HepG2 (cell line): ENCODE measurements at regions not wholly inside any gene's neighbourhood (a gene's known extent, or its start where the extent isn't known, plus 50 kb on each side); places are given as distances from the start of the nearest gene placed in this dataset.
A peak's percentile ranks its signal among the peaks of the same experiment; 100 is the strongest.

Experiments
- CSRNP2 ChIP-seq: sonication (generic); formaldehyde crosslinking; conservative IDR thresholded peaks from 2 replicates; pipeline ENCODE4 v1.8.0; 2022; ENCODE audit warnings: low read depth, missing genetic modification reagents
- DNMT3B ChIP-seq: conservative IDR thresholded peaks from 2 replicates; pipeline ENCODE4 v1.6.1; 2016; ENCODE audit warnings: missing biosample characterization, control low read depth
- FOXJ3 ChIP-seq: sonication (generic); formaldehyde crosslinking; IDR thresholded peaks from 2 replicates; pipeline ENCODE4 v1.4.0; 2020; ENCODE audit warnings: missing genetic modification reagents, mild to moderate bottlenecking, borderline replicate concordance
- FOXP1 ChIP-seq, 2 experiments: fragments of 450-650 bp in 1 of 2; IDR thresholded peaks; 2 replicates each; pipeline ENCODE4 v1.6.1; 2017 to 2018; ENCODE audit warnings: antibody characterized with exemption in 1 of 2
- NR2F6 ChIP-seq, 2 experiments: IDR thresholded peaks; 2 replicates each; pipeline ENCODE4 v1.6.1; 2016; ENCODE audit warnings: antibody characterized with exemption in 1 of 2, mild to moderate bottlenecking in 1 of 2
- POGZ ChIP-seq: sonication (generic); formaldehyde crosslinking; IDR thresholded peaks from 2 replicates; pipeline ENCODE4 v1.4.0; 2020; ENCODE audit warnings: mild to moderate bottlenecking, missing genetic modification reagents
- RBM22 ChIP-seq: fragments of 200-400 bp; formaldehyde crosslinking; optimal IDR thresholded peaks from 2 replicates; pipeline ENCODE3; 2017; ENCODE audit warnings: mild to moderate bottlenecking, low read length, moderate library complexity
- SALL1 ChIP-seq: sonication (generic); formaldehyde crosslinking; IDR thresholded peaks from 2 replicates; pipeline ENCODE4 v1.8.0; 2022; ENCODE audit warnings: mild to moderate bottlenecking, missing genetic modification reagents
- SP5 ChIP-seq: IDR thresholded peaks from 2 replicates; pipeline ENCODE4 v1.6.1; 2016; ENCODE audit warnings: low read depth, borderline replicate concordance
- TBX2 ChIP-seq: sonication (generic); formaldehyde crosslinking; IDR thresholded peaks from 2 replicates; pipeline ENCODE4 v1.5.0; 2020; ENCODE audit warnings: missing genetic modification reagents, mild to moderate bottlenecking, borderline replicate concordance
- TRIM24 ChIP-seq: sonication (generic); formaldehyde crosslinking; IDR thresholded peaks from 2 replicates; pipeline ENCODE4 v1.8.0; 2022; ENCODE audit warnings: mild to moderate bottlenecking, missing genetic modification reagents
- ZNF253 ChIP-seq: sonication (generic); formaldehyde crosslinking; IDR thresholded peaks from 2 replicates; pipeline ENCODE4 v1.8.0; 2022; ENCODE audit warnings: mild to moderate bottlenecking, missing genetic modification reagents, borderline replicate concordance
- ZNF577 ChIP-seq: sonication (generic); formaldehyde crosslinking; IDR thresholded peaks from 2 replicates; pipeline ENCODE4 v1.4.0; 2020; ENCODE audit warnings: mild to moderate bottlenecking, low read depth, missing genetic modification reagents, borderline replicate concordance
- ZNF749 ChIP-seq: sonication (generic); formaldehyde crosslinking; IDR thresholded peaks from 2 replicates; pipeline ENCODE4 v1.8.0; 2022; ENCODE audit warnings: mild to moderate bottlenecking, missing genetic modification reagents, moderate library complexity, borderline replicate concordance
- ZNF784 ChIP-seq: sonication (generic); formaldehyde crosslinking; IDR thresholded peaks from 2 replicates; pipeline ENCODE4 v1.5.1; 2020; ENCODE audit warnings: missing genetic modification reagents, mild to moderate bottlenecking, borderline replicate concordance
- ZSCAN25 ChIP-seq: sonication (generic); formaldehyde crosslinking; IDR thresholded peaks from 2 replicates; pipeline ENCODE4 v1.8.0; 2022; ENCODE audit warnings: mild to moderate bottlenecking, missing genetic modification reagents
- ZZZ3 ChIP-seq: sonication (generic); formaldehyde crosslinking; IDR thresholded peaks from 2 replicates; pipeline ENCODE4 v1.4.0; 2020; ENCODE audit warnings: missing genetic modification reagents, mild to moderate bottlenecking, borderline replicate concordance
- TF ChIP-seq, protein P1 (sequence below): IDR thresholded peaks from 2 replicates; pipeline ENCODE4 v1.6.1; 2016; ENCODE audit warnings: control low read depth
- TF ChIP-seq, protein P2 (sequence below): sonication (generic); formaldehyde crosslinking; conservative IDR thresholded peaks from 2 replicates; pipeline ENCODE4 v1.4.0; 2020; ENCODE audit warnings: missing genetic modification reagents
- TF ChIP-seq, protein P3 (sequence below): sonication (generic); formaldehyde crosslinking; conservative IDR thresholded peaks from 2 replicates; pipeline ENCODE4 v1.4.0; 2020; ENCODE audit warnings: mild to moderate bottlenecking, missing genetic modification reagents, moderate library complexity

DNA sequence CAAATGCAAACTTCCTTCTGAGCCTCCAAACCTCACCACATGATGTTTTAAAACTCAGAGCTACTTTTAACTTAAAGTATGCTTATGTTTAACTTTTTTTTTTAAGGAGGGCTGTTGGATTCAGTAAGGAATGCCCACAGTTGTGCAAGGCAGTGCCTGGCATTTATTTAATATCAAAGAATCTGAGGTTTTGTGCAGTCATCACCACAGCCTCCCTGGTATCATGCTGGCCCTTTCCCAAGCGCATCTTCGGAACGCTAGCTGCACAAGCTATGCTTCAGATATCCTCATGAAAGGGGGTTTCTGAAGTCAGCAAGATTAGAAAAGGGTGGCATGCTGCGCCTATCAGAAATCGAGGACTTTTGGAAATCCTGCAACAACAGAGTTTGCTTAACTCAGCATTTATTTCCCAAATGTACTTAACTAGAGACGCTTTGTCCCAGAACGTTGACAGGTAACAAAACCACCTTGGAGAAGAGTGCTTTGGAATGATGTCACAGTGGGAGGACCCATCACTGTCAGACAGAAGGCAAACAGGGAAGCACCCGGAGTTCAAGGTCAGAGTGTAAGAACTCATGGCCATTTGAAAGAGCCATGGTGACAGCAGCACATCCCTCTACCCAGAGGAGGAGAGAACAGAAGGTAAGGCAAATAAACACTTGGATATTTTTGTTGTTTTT, 120.2 kb upstream of the IGF1R start (continued):
- TF ChIP-seq TBX2 (CRISPR knock-in tag), result no peak
- no peak for TF ChIP-seq TRIM24 (CRISPR knock-in tag)
- no peak for TF ChIP-seq CSRNP2 (CRISPR knock-in tag)
- no peak for TF ChIP-seq POGZ (CRISPR knock-in tag)
- TF ChIP-seq, protein P1, sequence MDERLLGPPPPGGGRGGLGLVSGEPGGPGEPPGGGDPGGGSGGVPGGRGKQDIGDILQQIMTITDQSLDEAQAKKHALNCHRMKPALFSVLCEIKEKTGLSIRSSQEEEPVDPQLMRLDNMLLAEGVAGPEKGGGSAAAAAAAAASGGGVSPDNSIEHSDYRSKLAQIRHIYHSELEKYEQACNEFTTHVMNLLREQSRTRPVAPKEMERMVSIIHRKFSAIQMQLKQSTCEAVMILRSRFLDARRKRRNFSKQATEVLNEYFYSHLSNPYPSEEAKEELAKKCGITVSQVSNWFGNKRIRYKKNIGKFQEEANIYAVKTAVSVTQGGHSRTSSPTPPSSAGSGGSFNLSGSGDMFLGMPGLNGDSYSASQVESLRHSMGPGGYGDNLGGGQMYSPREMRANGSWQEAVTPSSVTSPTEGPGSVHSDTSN (CRISPR knock-in tag), result peak; percentile 71
- TF ChIP-seq FOXJ3 (CRISPR knock-in tag), result no peak
- TF ChIP-seq SALL1 (CRISPR knock-in tag), result peak; percentile 59
- TF ChIP-seq, protein P2, sequence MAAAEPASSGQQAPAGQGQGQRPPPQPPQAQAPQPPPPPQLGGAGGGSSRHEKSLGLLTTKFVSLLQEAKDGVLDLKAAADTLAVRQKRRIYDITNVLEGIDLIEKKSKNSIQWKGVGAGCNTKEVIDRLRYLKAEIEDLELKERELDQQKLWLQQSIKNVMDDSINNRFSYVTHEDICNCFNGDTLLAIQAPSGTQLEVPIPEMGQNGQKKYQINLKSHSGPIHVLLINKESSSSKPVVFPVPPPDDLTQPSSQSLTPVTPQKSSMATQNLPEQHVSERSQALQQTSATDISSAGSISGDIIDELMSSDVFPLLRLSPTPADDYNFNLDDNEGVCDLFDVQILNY (CRISPR knock-in tag), result no peak
- TF ChIP-seq ZNF577 (CRISPR knock-in tag), result no peak
- no peak for TF ChIP-seq RBM22
- TF ChIP-seq NR2F6 (IDR thresholded peaks at IDR 0.05), result peak; percentile 72
- TF ChIP-seq NR2F6 (CRISPR knock-in tag; IDR thresholded peaks at IDR 0.05), result peak; percentile 85
- TF ChIP-seq DNMT3B (CRISPR knock-in tag), result no peak
- no peak for TF ChIP-seq ZNF749 (CRISPR knock-in tag)
- no peak for TF ChIP-seq ZNF253
- TF ChIP-seq ZSCAN25 (CRISPR knock-in tag), result no peak
- TF ChIP-seq FOXP1 (IDR thresholded peaks at IDR 0.05), result no peak
- TF ChIP-seq FOXP1 (CRISPR knock-in tag; IDR thresholded peaks at IDR 0.05), result 0 out of 2 replicates have a peak, but pooled peaks have one; percentile 40
- TF ChIP-seq ZNF784, result no peak
- TF ChIP-seq ZZZ3 (CRISPR knock-in tag), result no peak
- TF ChIP-seq SP5 (CRISPR knock-in tag), result peak; percentile 86
- TF ChIP-seq, protein P3, sequence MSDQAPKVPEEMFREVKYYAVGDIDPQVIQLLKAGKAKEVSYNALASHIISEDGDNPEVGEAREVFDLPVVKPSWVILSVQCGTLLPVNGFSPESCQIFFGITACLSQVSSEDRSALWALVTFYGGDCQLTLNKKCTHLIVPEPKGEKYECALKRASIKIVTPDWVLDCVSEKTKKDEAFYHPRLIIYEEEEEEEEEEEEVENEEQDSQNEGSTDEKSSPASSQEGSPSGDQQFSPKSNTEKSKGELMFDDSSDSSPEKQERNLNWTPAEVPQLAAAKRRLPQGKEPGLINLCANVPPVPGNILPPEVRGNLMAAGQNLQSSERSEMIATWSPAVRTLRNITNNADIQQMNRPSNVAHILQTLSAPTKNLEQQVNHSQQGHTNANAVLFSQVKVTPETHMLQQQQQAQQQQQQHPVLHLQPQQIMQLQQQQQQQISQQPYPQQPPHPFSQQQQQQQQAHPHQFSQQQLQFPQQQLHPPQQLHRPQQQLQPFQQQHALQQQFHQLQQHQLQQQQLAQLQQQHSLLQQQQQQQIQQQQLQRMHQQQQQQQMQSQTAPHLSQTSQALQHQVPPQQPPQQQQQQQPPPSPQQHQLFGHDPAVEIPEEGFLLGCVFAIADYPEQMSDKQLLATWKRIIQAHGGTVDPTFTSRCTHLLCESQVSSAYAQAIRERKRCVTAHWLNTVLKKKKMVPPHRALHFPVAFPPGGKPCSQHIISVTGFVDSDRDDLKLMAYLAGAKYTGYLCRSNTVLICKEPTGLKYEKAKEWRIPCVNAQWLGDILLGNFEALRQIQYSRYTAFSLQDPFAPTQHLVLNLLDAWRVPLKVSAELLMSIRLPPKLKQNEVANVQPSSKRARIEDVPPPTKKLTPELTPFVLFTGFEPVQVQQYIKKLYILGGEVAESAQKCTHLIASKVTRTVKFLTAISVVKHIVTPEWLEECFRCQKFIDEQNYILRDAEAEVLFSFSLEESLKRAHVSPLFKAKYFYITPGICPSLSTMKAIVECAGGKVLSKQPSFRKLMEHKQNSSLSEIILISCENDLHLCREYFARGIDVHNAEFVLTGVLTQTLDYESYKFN (CRISPR knock-in tag), result peak; percentile 61; the same call in 1 of the 2 replicates
